ENCODE measurements at regions not wholly inside any gene's neighbourhood (a gene's known extent, or its start where the extent isn't known, plus 50 kb on each side); places are given as distances from the start of the nearest gene placed in this dataset.

- no peak overlapping the region for H3K27ac ChIP-seq (ENCODE audit: low read depth, low read length)
- H3K9ac ChIP-seq (replicated peaks in 1 of 4; ENCODE audit: extremely low read depth in 1 of 4, low read depth in 3 of 4, low read length in 3 of 4) = no peak overlapping the region
Measured at GRCh38 chr4:163920426-163920825, 425.9 kb downstream of the TMA16 start.

More at GRCh38 chr4:163920426-163920825, 425.9 kb downstream of the TMA16 start:
- ChIA-PET CTCF (ENCODE audit: partially characterized antibody) (interaction anchor here (1.0 kb wide), 1 partner anchor 12 kb away, joined by 3 read pairs; no protein-coding TSS in a partner anchor), POLR2A (ENCODE audit: partially characterized antibody) (no interaction called here)
- no peak overlapping the region for H3K14ac ChIP-seq (ENCODE audit: insufficient read length)
- no peak overlapping the region for H2AK5ac ChIP-seq (ENCODE audit: low read depth, low read length)
- H4K20me1 ChIP-seq (replicated peaks in 1 of 2; ENCODE audit: control insufficient read depth in 1 of 2, insufficient read depth in 2 of 2, low read length in 2 of 2) = no peaks in the 10 kb centered on the region
- 87% methylated on average over 2 of the region's 2 CpGs; no CpG with 5 or more reads in 1 of the 2 experiments for WGBS, 2 experiments (ENCODE audit: extremely low coverage in 1 of 2, insufficient coverage in 1 of 2, insufficient read length in 1 of 2, insufficient replicate concordance in 2 of 2, low coverage in 1 of 2, low lambda C conversion rate in 2 of 2, missing lambda C conversion rate in 1 of 2)
- H2BK12ac ChIP-seq (ENCODE audit: low read depth, low read length) = no peak overlapping the region
- H3K23ac ChIP-seq (ENCODE audit: insufficient read length) = no peak overlapping the region
- H2BK5ac ChIP-seq (ENCODE audit: low read depth, low read length) = no peak overlapping the region
- H3K56ac ChIP-seq (replicated peaks; ENCODE audit: insufficient read length, low read depth, low read length) = no peak overlapping the region
- no peak overlapping the region for H2BK20ac ChIP-seq (ENCODE audit: low read length)
- no peak overlapping the region for H3K18ac ChIP-seq (ENCODE audit: extremely low read depth, low read length)
- H2AFZ ChIP-seq (ENCODE audit: low read length) = peak overlapping the region; percentile 56; the same call in 1 of the 2 replicates
- no peak overlapping the region for H3K4me2 ChIP-seq (ENCODE audit: insufficient read depth in 1 of 2, low read depth in 2 of 2, low read length in 2 of 2)
- H4K5ac ChIP-seq (ENCODE audit: insufficient read length, low read depth, low read length) = no peak overlapping the region
- H3K36me3 ChIP-seq (ENCODE audit: control insufficient read depth in 2 of 4, insufficient read depth in 4 of 4, low read length in 3 of 4) = no peaks in the 10 kb centered on the region
- H2BK120ac ChIP-seq (replicated peaks; ENCODE audit: low read depth, low read length) = no peak overlapping the region
- H3K4me3 ChIP-seq (ENCODE audit: extremely low read depth in 1 of 4, insufficient read depth in 2 of 4, low read depth in 3 of 4, low read length in 4 of 4) = no peak overlapping the region
- H2BK15ac ChIP-seq (ENCODE audit: low read length) = no peak overlapping the region
- DNase-seq (ENCODE audit: low read depth in 1 of 2, low spot score in 2 of 2) (no peak), FAIRE-seq (peak; percentile 52)
- no peak for TF ChIP-seq BACH1 (IDR thresholded peaks at IDR 0.05; ENCODE audit: low read length)
- TF ChIP-seq SRF (IDR thresholded peaks at IDR 0.05; ENCODE audit: low read depth, low read length) = no peak
- TF ChIP-seq, protein P1, sequence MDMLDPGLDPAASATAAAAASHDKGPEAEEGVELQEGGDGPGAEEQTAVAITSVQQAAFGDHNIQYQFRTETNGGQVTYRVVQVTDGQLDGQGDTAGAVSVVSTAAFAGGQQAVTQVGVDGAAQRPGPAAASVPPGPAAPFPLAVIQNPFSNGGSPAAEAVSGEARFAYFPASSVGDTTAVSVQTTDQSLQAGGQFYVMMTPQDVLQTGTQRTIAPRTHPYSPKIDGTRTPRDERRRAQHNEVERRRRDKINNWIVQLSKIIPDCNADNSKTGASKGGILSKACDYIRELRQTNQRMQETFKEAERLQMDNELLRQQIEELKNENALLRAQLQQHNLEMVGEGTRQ (IDR thresholded peaks at IDR 0.05; ENCODE audit: low read length) = no peak
- TF ChIP-seq, protein P2, sequence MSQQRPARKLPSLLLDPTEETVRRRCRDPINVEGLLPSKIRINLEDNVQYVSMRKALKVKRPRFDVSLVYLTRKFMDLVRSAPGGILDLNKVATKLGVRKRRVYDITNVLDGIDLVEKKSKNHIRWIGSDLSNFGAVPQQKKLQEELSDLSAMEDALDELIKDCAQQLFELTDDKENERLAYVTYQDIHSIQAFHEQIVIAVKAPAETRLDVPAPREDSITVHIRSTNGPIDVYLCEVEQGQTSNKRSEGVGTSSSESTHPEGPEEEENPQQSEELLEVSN (IDR thresholded peaks at IDR 0.05) = no peak
- TF ChIP-seq YY1 (IDR thresholded peaks at IDR 0.05; ENCODE audit: low read depth, low read length) = no peak
- TF ChIP-seq, protein P3, sequence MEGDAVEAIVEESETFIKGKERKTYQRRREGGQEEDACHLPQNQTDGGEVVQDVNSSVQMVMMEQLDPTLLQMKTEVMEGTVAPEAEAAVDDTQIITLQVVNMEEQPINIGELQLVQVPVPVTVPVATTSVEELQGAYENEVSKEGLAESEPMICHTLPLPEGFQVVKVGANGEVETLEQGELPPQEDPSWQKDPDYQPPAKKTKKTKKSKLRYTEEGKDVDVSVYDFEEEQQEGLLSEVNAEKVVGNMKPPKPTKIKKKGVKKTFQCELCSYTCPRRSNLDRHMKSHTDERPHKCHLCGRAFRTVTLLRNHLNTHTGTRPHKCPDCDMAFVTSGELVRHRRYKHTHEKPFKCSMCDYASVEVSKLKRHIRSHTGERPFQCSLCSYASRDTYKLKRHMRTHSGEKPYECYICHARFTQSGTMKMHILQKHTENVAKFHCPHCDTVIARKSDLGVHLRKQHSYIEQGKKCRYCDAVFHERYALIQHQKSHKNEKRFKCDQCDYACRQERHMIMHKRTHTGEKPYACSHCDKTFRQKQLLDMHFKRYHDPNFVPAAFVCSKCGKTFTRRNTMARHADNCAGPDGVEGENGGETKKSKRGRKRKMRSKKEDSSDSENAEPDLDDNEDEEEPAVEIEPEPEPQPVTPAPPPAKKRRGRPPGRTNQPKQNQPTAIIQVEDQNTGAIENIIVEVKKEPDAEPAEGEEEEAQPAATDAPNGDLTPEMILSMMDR (IDR thresholded peaks at IDR 0.05; ENCODE audit: control extremely low read depth in 1 of 3, insufficient read depth in 1 of 3, low read depth in 1 of 3, low read length in 3 of 3) = no peak
- H3K23me2 ChIP-seq (ENCODE audit: low read depth, low read length) = no peaks in the 10 kb centered on the region
- H3K9me3 ChIP-seq (ENCODE audit: insufficient read depth in 2 of 2, low read depth in 1 of 2, low read length in 1 of 2) = no peaks in the 10 kb centered on the region
- H3K79me2 ChIP-seq (ENCODE audit: control insufficient read depth in 1 of 2, insufficient read depth in 2 of 2, low read length in 2 of 2) = no peaks in the 10 kb centered on the region
- no peak overlapping the region for H3K4ac ChIP-seq (replicated peaks; ENCODE audit: insufficient read length, low read depth, low read length)
- H3K27me3 ChIP-seq (replicated peaks in 1 of 4; ENCODE audit: control insufficient read depth in 3 of 4, extremely low read depth in 1 of 4, insufficient read depth in 3 of 4, low read length in 3 of 4) = no peaks in the 10 kb centered on the region
- H3K79me1 ChIP-seq (ENCODE audit: low read depth, low read length) = no peaks in the 10 kb centered on the region
- no peaks in the 10 kb centered on the region; a peak in 1 of 7 replicates for H3K4me1 ChIP-seq (replicated peaks in 1 of 4; ENCODE audit: control insufficient read depth in 3 of 4, insufficient read depth in 4 of 4, low read length in 3 of 4)
- H4K8ac ChIP-seq (ENCODE audit: extremely low read depth, insufficient read depth, low read length) = no peak overlapping the region
- no peak overlapping the region for H4K91ac ChIP-seq (replicated peaks; ENCODE audit: insufficient read length, low read length)

Measured in H1 (cell line).